CD4-positive, alpha-beta T cell treated with Interleukin-21 for 1 hour (primary cell): ENCODE measurements at regions not wholly inside any gene's neighbourhood (a gene's known extent, or its start where the extent isn't known, plus 50 kb on each side); places are given as distances from the start of the nearest gene placed in this dataset.

Experiments
- DNase-seq: peaks from one replicate; pipeline ENCODE4 v3.0.0-alpha.2; 2020

- peak; percentile 70 for DNase-seq
Measured at GRCh38 chr1:234725177-234726132, 115.5 kb upstream of the IRF2BP2 start.

- DNase-seq, result no peak
Measured at GRCh38 chr1:234724516-234725176, 114.7 kb upstream of the IRF2BP2 start.

GRCh38 chr1:234722904-234723720, 113.1 kb upstream of the IRF2BP2 start:
- DNase-seq, result no peak

GRCh38 chr1:234722270-234722704, 112.3 kb upstream of the IRF2BP2 start:
- no peak for DNase-seq

- no peak for DNase-seq
Measured at GRCh38 chr1:234721476-234722269, 111.7 kb upstream of the IRF2BP2 start.

- no peak for DNase-seq
Measured at GRCh38 chr1:234720709-234721441, 110.9 kb upstream of the IRF2BP2 start.

GRCh38 chr1:234719454-234720251, 109.7 kb upstream of the IRF2BP2 start:
- no peak for DNase-seq

GRCh38 chr1:234718496-234719453, 108.8 kb upstream of the IRF2BP2 start:
- DNase-seq, result no peak

GRCh38 chr1:234716908-234717375, 107.0 kb upstream of the IRF2BP2 start:
- DNase-seq, result no peak

GRCh38 chr1:234715252-234716014, 105.5 kb upstream of the IRF2BP2 start:
- DNase-seq, result no peak

- DNase-seq, result no peak
Measured at GRCh38 chr1:234713859-234714258, 103.9 kb upstream of the IRF2BP2 start.

GRCh38 chr1:234713440-234713839, 103.5 kb upstream of the IRF2BP2 start:
- no peak for DNase-seq

- no peak for DNase-seq
Measured at GRCh38 chr1:234712891-234713305, 102.9 kb upstream of the IRF2BP2 start.

- DNase-seq, result no peak
Measured at GRCh38 chr1:234710936-234711724, 101.2 kb upstream of the IRF2BP2 start.

- DNase-seq, result no peak
Measured at GRCh38 chr1:234710381-234710780, 100.4 kb upstream of the IRF2BP2 start.

- no peak for DNase-seq
Measured at GRCh38 chr1:234709473-234710228, 99.7 kb upstream of the IRF2BP2 start.
